Jurkat, Clone E6-1 (cell line): ENCODE measurements at regions not wholly inside any gene's neighbourhood (a gene's known extent, or its start where the extent isn't known, plus 50 kb on each side); places are given as distances from the start of the nearest gene placed in this dataset.
"Not testable (repeated sequence)": the region's sequence is repeated elsewhere in the genome, so short reads cannot be mapped to it uniquely, and the experiment has no call there.

ENCODE experiments used
- DNase-seq: peaks from one replicate; pipeline ENCODE4 v3.0.0-alpha.2; 2011; ENCODE audit warnings: low read depth, low spot score
- H3K4me3 ChIP-seq: 2 replicates; pipeline ENCODE4 v1.5.1; 2011; ENCODE audit warnings: mild to moderate bottlenecking, low read length, control low read depth, moderate library complexity

GRCh38 chr18:59038295-59039039 lies 101.2 kb upstream of the SEC11C start:
- no peak overlapping the region for H3K4me3 ChIP-seq
- no peak for DNase-seq

DNA sequence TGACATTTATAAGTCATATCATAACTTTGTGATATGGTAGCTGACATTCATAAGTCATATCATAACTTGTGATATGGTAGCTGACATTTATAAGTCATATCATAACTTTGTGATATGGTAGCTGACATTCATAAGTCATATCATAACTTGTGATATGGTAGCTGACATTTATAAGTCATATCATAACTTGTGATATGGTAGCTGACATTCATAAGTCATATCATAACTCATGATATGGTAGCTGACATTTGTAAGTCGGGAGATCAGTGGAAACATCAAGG lies 100.7 kb upstream of the SEC11C start:
- DNase-seq, H3K4me3 ChIP-seq: not testable (repeated sequence)

- DNase-seq = no peak
Observed at GRCh38 chr18:59039449-59039848, 100.2 kb upstream of the SEC11C start.

GRCh38 chr18:59040770-59041148 lies 98.9 kb upstream of the SEC11C start:
- DNase-seq = no peak
- no peak overlapping the region for H3K4me3 ChIP-seq

More at GRCh38 chr18:59039449-59039848, 100.2 kb upstream of the SEC11C start:
- H3K4me3 ChIP-seq = no peak overlapping the region

DNA sequence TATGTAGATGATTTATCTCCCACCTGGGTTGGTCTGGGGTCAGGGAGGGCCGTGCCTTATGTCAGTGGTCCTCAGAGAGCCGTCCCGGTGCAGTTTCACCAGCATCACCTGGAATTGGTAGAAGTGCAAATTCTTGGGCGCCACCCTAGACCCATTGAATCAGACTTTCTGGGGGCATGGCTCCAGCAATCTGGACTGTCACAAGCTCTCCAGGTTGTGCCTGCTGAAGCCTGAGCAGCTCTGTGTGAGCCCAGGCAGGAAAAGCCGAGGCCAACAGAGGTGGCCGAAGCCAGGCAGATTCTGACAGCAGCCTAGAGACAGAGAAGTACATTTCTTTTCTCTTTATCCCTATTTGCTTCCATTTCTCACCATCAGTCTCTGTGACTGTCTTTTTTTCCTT lies 98.4 kb upstream of the SEC11C start:
- DNase-seq = no peak
- H3K4me3 ChIP-seq = no peak overlapping the region

GRCh38 chr18:59041819-59042815 lies 97.6 kb upstream of the SEC11C start:
- no peak for DNase-seq
- no peak overlapping the region for H3K4me3 ChIP-seq

DNA sequence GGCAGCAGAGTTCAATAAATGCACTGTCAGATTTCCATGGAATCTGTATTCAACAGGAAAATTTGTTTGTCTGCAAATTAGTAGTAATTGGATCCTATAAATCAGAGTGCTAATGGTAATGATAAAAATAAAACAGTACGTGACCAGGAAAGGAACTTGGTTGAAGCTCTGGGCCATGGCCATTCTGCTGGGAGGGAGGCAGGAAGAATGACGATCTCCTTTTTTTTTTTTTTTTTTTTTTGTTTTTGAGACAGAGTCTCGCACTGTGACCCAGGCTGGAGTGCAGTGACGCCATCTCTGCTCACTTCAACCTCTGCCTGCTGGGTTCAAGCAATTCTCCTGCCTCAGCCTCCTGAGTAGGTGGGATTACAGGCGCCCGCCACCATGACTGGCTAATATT lies 94.8 kb upstream of the SEC11C start:
- no peak for DNase-seq
- H3K4me3 ChIP-seq = no peak overlapping the region

GRCh38 chr18:59047321-59048047 lies 92.2 kb upstream of the SEC11C start:
- no peak for DNase-seq

GRCh38 chr18:59048048-59048363 lies 91.7 kb upstream of the SEC11C start:
- DNase-seq = no peak
- no peak overlapping the region for H3K4me3 ChIP-seq

More at GRCh38 chr18:59047321-59048047, 92.2 kb upstream of the SEC11C start:
- no peak overlapping the region for H3K4me3 ChIP-seq

GRCh38 chr18:59048378-59048777 lies 91.3 kb upstream of the SEC11C start:
- H3K4me3 ChIP-seq = no peak overlapping the region
- DNase-seq = no peak

DNA sequence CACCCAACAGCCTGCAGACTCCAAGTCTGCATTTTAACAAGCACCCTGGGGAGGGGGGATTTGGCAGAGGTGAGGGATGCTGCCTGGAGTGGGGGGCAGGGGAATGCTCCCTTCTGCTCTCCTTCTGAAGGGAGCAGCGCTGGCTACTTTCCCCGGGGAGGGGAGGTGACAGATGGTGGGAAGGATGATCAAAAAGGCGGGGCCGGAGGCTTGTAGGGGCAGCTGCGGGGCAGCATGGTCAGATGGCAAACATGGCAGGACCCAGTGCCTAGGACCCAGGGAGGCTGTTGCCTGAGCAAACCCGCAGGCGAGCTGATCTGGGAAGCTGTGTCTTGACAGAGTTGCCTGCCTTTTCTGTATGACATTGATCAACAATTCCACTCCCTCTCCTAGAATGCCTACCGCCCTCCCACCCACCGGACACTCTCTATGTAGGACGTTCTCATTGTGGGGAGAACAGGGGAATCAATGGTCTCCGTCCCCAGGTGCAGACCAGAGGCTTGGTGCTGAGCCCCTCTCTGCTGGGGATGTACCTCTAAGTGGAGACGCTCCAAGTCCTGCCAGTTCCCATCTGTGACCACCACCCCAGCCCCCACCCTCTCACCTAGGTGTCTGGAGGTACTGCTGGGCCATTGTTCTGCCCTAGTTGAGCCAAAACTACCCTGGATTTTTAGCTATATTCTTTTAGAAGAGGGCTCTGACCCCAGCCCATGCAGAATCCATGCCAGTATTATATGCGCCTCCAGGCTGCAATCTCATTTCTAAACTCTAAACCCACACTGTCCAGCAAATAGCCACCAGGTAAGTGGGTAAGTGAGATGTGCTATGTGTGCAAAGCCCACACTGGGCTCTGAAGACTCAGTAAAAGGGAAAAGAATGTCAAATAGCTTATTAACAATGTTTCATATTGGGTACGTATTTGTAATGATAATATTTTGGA lies 89.7 kb upstream of the SEC11C start:
- H3K4me3 ChIP-seq = no peak overlapping the region
- DNase-seq = no peak

- DNase-seq = no peak
- no peak overlapping the region for H3K4me3 ChIP-seq
Observed at GRCh38 chr18:59050661-59051057, 89.0 kb upstream of the SEC11C start.

- H3K4me3 ChIP-seq = no peak overlapping the region
- DNase-seq = no peak
Observed at GRCh38 chr18:59051470-59052165, 88.1 kb upstream of the SEC11C start.

- DNase-seq = no peak
- no peak overlapping the region for H3K4me3 ChIP-seq
Observed at GRCh38 chr18:59052965-59053820, 86.5 kb upstream of the SEC11C start.

GRCh38 chr18:59054496-59055287 lies 85.0 kb upstream of the SEC11C start:
- no peak for DNase-seq
- no peak overlapping the region for H3K4me3 ChIP-seq

GRCh38 chr18:59055345-59056032 lies 84.2 kb upstream of the SEC11C start:
- DNase-seq = no peak
- H3K4me3 ChIP-seq = no peak overlapping the region
